ENCODE measurements at regions not wholly inside any gene's neighbourhood (a gene's known extent, or its start where the extent isn't known, plus 50 kb on each side); places are given as distances from the start of the nearest gene placed in this dataset.

GRCh38 chr13:30000370-30000765, 150.0 kb upstream of the UBL3 start:
- Histone ChIP-seq H3K27ac (ENCODE audit: low read depth, low read length, severe bottlenecking) (no peak overlapping the region), H3K4me3 (ENCODE audit: extremely low read depth, insufficient read depth, low read length, poor library complexity, severe bottlenecking) (no peak overlapping the region), H3K36me3 (ENCODE audit: control insufficient read depth, insufficient read depth, low read length) (no peaks in the 10 kb centered on the region), H3K9me3 (ENCODE audit: control insufficient read depth, low read length) (no peaks in the 10 kb centered on the region), H3K4me1 (ENCODE audit: control insufficient read depth, insufficient read depth, low read length, poor library complexity, severe bottlenecking) (peaks cover 7% of the 10 kb centered on the region)
- 85 to 94% methylated on average over 8 to 10 of the region's 11 CpGs for WGBS, 2 experiments (ENCODE audit: insufficient coverage in 2 of 2)

GRCh38 chr13:29999492-30000369, 149.3 kb upstream of the UBL3 start:
- WGBS, 2 experiments (ENCODE audit: insufficient coverage in 2 of 2) = 92 to 93% methylated on average over 17 to 18 of the region's 18 CpGs
- H3K27ac ChIP-seq (ENCODE audit: low read depth, low read length, severe bottlenecking) = no peak overlapping the region
- no peak overlapping the region for H3K4me3 ChIP-seq (ENCODE audit: extremely low read depth, insufficient read depth, low read length, poor library complexity, severe bottlenecking)
- peaks cover 7% of the 10 kb centered on the region for H3K4me1 ChIP-seq (ENCODE audit: control insufficient read depth, insufficient read depth, low read length, poor library complexity, severe bottlenecking)
- no peaks in the 10 kb centered on the region for H3K36me3 ChIP-seq (ENCODE audit: control insufficient read depth, insufficient read depth, low read length)
- H3K9me3 ChIP-seq (ENCODE audit: control insufficient read depth, low read length) = no peaks in the 10 kb centered on the region

- no peak overlapping the region for H3K27ac ChIP-seq (ENCODE audit: low read depth, low read length, severe bottlenecking)
- H3K4me1 ChIP-seq (ENCODE audit: control insufficient read depth, insufficient read depth, low read length, poor library complexity, severe bottlenecking) = peaks cover 8% of the 10 kb centered on the region
- no peaks in the 10 kb centered on the region for H3K36me3 ChIP-seq (ENCODE audit: control insufficient read depth, insufficient read depth, low read length)
- 88 to 93% methylated on average over 7 to 8 of the region's 8 CpGs for WGBS, 2 experiments (ENCODE audit: insufficient coverage in 2 of 2)
- no peak overlapping the region for H3K4me3 ChIP-seq (ENCODE audit: extremely low read depth, insufficient read depth, low read length, poor library complexity, severe bottlenecking)
- H3K9me3 ChIP-seq (ENCODE audit: control insufficient read depth, low read length) = no peaks in the 10 kb centered on the region
Observed at GRCh38 chr13:29996316-29996715, 145.9 kb upstream of the UBL3 start.

GRCh38 chr13:29994911-29995595, 144.6 kb upstream of the UBL3 start:
- H3K4me1 ChIP-seq (ENCODE audit: control insufficient read depth, insufficient read depth, low read length, poor library complexity, severe bottlenecking) = peaks cover 8% of the 10 kb centered on the region
- 86 to 100% methylated on average over 7 to 9 of the region's 10 CpGs for WGBS, 2 experiments (ENCODE audit: insufficient coverage in 2 of 2)
- no peak overlapping the region for H3K4me3 ChIP-seq (ENCODE audit: extremely low read depth, insufficient read depth, low read length, poor library complexity, severe bottlenecking)
- no peaks in the 10 kb centered on the region for H3K9me3 ChIP-seq (ENCODE audit: control insufficient read depth, low read length)
- H3K27ac ChIP-seq (ENCODE audit: low read depth, low read length, severe bottlenecking) = no peak overlapping the region
- H3K36me3 ChIP-seq (ENCODE audit: control insufficient read depth, insufficient read depth, low read length) = no peaks in the 10 kb centered on the region

GRCh38 chr13:29993716-29994488, 143.5 kb upstream of the UBL3 start:
- Histone ChIP-seq H3K36me3 (ENCODE audit: control insufficient read depth, insufficient read depth, low read length) (no peaks in the 10 kb centered on the region), H3K4me3 (ENCODE audit: extremely low read depth, insufficient read depth, low read length, poor library complexity, severe bottlenecking) (no peak overlapping the region), H3K4me1 (ENCODE audit: control insufficient read depth, insufficient read depth, low read length, poor library complexity, severe bottlenecking) (peaks cover 8% of the 10 kb centered on the region), H3K27ac (ENCODE audit: low read depth, low read length, severe bottlenecking) (no peak overlapping the region), H3K9me3 (ENCODE audit: control insufficient read depth, low read length) (no peaks in the 10 kb centered on the region)
- 85 to 90% methylated on average over 8 to 11 of the region's 12 CpGs for WGBS, 2 experiments (ENCODE audit: insufficient coverage in 2 of 2)

- H3K4me1 ChIP-seq (ENCODE audit: control insufficient read depth, insufficient read depth, low read length, poor library complexity, severe bottlenecking) = peaks cover 8% of the 10 kb centered on the region
- no peak overlapping the region for H3K27ac ChIP-seq (ENCODE audit: low read depth, low read length, severe bottlenecking)
- H3K36me3 ChIP-seq (ENCODE audit: control insufficient read depth, insufficient read depth, low read length) = no peaks in the 10 kb centered on the region
- H3K4me3 ChIP-seq (ENCODE audit: extremely low read depth, insufficient read depth, low read length, poor library complexity, severe bottlenecking) = no peak overlapping the region
- 83 to 89% methylated on average over 3 to 4 of the region's 4 CpGs for WGBS, 2 experiments (ENCODE audit: insufficient coverage in 2 of 2)
- no peaks in the 10 kb centered on the region for H3K9me3 ChIP-seq (ENCODE audit: control insufficient read depth, low read length)
Observed at GRCh38 chr13:29993196-29993595, 142.8 kb upstream of the UBL3 start.

- Histone ChIP-seq H3K27ac (ENCODE audit: low read depth, low read length, severe bottlenecking) (no peak overlapping the region), H3K36me3 (ENCODE audit: control insufficient read depth, insufficient read depth, low read length) (no peaks in the 10 kb centered on the region)
- 72 to 76% methylated on average over 4 to 5 of the region's 6 CpGs for WGBS, 2 experiments (ENCODE audit: insufficient coverage in 2 of 2)
Observed at GRCh38 chr13:29991343-29991742, 140.9 kb upstream of the UBL3 start.

GRCh38 chr13:29987340-29987739, 136.9 kb upstream of the UBL3 start:
- Histone ChIP-seq H3K4me3 (ENCODE audit: extremely low read depth, insufficient read depth, low read length, poor library complexity, severe bottlenecking) (no peak overlapping the region), H3K27ac (ENCODE audit: low read depth, low read length, severe bottlenecking) (no peak overlapping the region), H3K4me1 (ENCODE audit: control insufficient read depth, insufficient read depth, low read length, poor library complexity, severe bottlenecking) (no peaks in the 10 kb centered on the region), H3K36me3 (ENCODE audit: control insufficient read depth, insufficient read depth, low read length) (no peaks in the 10 kb centered on the region), H3K9me3 (ENCODE audit: control insufficient read depth, low read length) (peaks cover 3% of the 10 kb centered on the region)

More at GRCh38 chr13:29991343-29991742, 140.9 kb upstream of the UBL3 start:
- peaks cover 8% of the 10 kb centered on the region for H3K4me1 ChIP-seq (ENCODE audit: control insufficient read depth, insufficient read depth, low read length, poor library complexity, severe bottlenecking)
- no peak overlapping the region for H3K4me3 ChIP-seq (ENCODE audit: extremely low read depth, insufficient read depth, low read length, poor library complexity, severe bottlenecking)
- H3K9me3 ChIP-seq (ENCODE audit: control insufficient read depth, low read length) = no peaks in the 10 kb centered on the region

GRCh38 chr13:29980339-29980738, 129.9 kb upstream of the UBL3 start:
- Histone ChIP-seq H3K27ac (ENCODE audit: low read depth, low read length, severe bottlenecking) (no peak overlapping the region), H3K9me3 (ENCODE audit: control insufficient read depth, low read length) (peaks cover under 1% of the 10 kb centered on the region), H3K36me3 (ENCODE audit: control insufficient read depth, insufficient read depth, low read length) (no peaks in the 10 kb centered on the region), H3K4me3 (ENCODE audit: extremely low read depth, insufficient read depth, low read length, poor library complexity, severe bottlenecking) (no peak overlapping the region), H3K4me1 (ENCODE audit: control insufficient read depth, insufficient read depth, low read length, poor library complexity, severe bottlenecking) (no peaks in the 10 kb centered on the region)
- 57 to 92% methylated on average over 1 to 2 of the region's 2 CpGs for WGBS, 2 experiments (ENCODE audit: insufficient coverage in 2 of 2)

- no CpG with 5 or more reads among the region's 2 CpGs for WGBS, 2 experiments (ENCODE audit: insufficient coverage in 2 of 2)
- no peak overlapping the region for H3K4me3 ChIP-seq (ENCODE audit: extremely low read depth, insufficient read depth, low read length, poor library complexity, severe bottlenecking)
- no peak overlapping the region for H3K27ac ChIP-seq (ENCODE audit: low read depth, low read length, severe bottlenecking)
- no peaks in the 10 kb centered on the region for H3K4me1 ChIP-seq (ENCODE audit: control insufficient read depth, insufficient read depth, low read length, poor library complexity, severe bottlenecking)
- no peaks in the 10 kb centered on the region for H3K9me3 ChIP-seq (ENCODE audit: control insufficient read depth, low read length)
- no peaks in the 10 kb centered on the region for H3K36me3 ChIP-seq (ENCODE audit: control insufficient read depth, insufficient read depth, low read length)
Observed at GRCh38 chr13:29978211-29978610, 127.8 kb upstream of the UBL3 start.
